Keratinocyte (primary cell): ENCODE measurements at regions not wholly inside any gene's neighbourhood (a gene's known extent, or its start where the extent isn't known, plus 50 kb on each side); places are given as distances from the start of the nearest gene placed in this dataset.

Experiments used
- DNase-seq: peaks from one replicate; pipeline ENCODE4 v3.0.0-alpha.2; 2011; ENCODE audit warnings: low read depth, missing footprints, low spot score
- FAIRE-seq: peaks from 2 replicates; lab custom pipeline; 2011; peaks lifted over from hg19 to GRCh38; lab: Jason Lieb, UNC
- H2AFZ ChIP-seq: 2 replicates; pipeline ENCODE4 v1.6.0; 2012; ENCODE audit warnings: low read length, control low read depth, inconsistent platforms; ENCODE audit not compliant: control insufficient read depth
- H3K27ac ChIP-seq: 2 replicates; pipeline ENCODE4 v1.5.1; 2011; ENCODE audit warnings: low read length; ENCODE audit not compliant: control insufficient read depth, insufficient read depth
- H3K27me3 ChIP-seq: 3 replicates; pipeline ENCODE4 v1.6.0; 2011; ENCODE audit warnings: low read length; ENCODE audit not compliant: control insufficient read depth, insufficient read depth; ENCODE audit errors: extremely low read depth
- H3K36me3 ChIP-seq, 2 experiments: 2 replicates in 1 of 2; 3 replicates in 1 of 2; pipeline ENCODE4 v1.5.1; 2011; ENCODE audit warnings: low read length in 2 of 2, mild to moderate bottlenecking in 1 of 2; ENCODE audit not compliant: control insufficient read depth in 2 of 2, insufficient read depth in 2 of 2; ENCODE audit errors: extremely low read depth in 1 of 2
- H3K4me1 ChIP-seq: 3 replicates; pipeline ENCODE4 v1.5.1; 2011; ENCODE audit warnings: low read length; ENCODE audit not compliant: control insufficient read depth, insufficient read depth; ENCODE audit errors: extremely low read depth
- H3K4me2 ChIP-seq: 3 replicates; pipeline ENCODE4 v1.6.0; 2011; ENCODE audit warnings: low read depth, low read length; ENCODE audit not compliant: control insufficient read depth, insufficient read depth; ENCODE audit errors: extremely low read depth
- H3K4me3 ChIP-seq, 3 experiments: fragments of 200-600 bp in 1 of 3; sonication (generic) in 1 of 3; 2 replicates in 2 of 3; 3 replicates in 1 of 3; pipeline ENCODE4 v1.5.1; 2011 to 2016; ENCODE audit warnings: low read length in 3 of 3, mild to moderate bottlenecking in 3 of 3, control low read depth in 2 of 3, inconsistent platforms in 1 of 3, low read depth in 1 of 3, mixed read lengths in 1 of 3, mixed run types in 1 of 3, moderate library complexity in 1 of 3; ENCODE audit not compliant: control insufficient read depth in 2 of 3, insufficient read depth in 2 of 3; ENCODE audit errors: extremely low read depth in 1 of 3
- H3K79me2 ChIP-seq: 2 replicates; pipeline ENCODE4 v1.6.0; 2012; ENCODE audit warnings: low read length; ENCODE audit not compliant: control insufficient read depth, insufficient read depth
- H3K9ac ChIP-seq: 3 replicates; pipeline ENCODE4 v1.6.0; 2011; ENCODE audit warnings: low read length; ENCODE audit not compliant: control insufficient read depth, insufficient read depth; ENCODE audit errors: extremely low read depth
- H3K9me1 ChIP-seq: 3 replicates; pipeline ENCODE4 v1.6.0; 2011; ENCODE audit warnings: low read length; ENCODE audit not compliant: control insufficient read depth, insufficient read depth; ENCODE audit errors: extremely low read depth
- H3K9me3 ChIP-seq: 2 replicates; pipeline ENCODE4 v1.5.1; 2012; ENCODE audit warnings: low read depth, low read length; ENCODE audit not compliant: control insufficient read depth
- H4K20me1 ChIP-seq: 3 replicates; pipeline ENCODE4 v1.6.0; 2011; ENCODE audit warnings: low read length; ENCODE audit not compliant: control insufficient read depth, insufficient read depth; ENCODE audit errors: extremely low read depth
- CTCF ChIP-seq, 3 experiments: IDR thresholded peaks in 1 of 3; conservative IDR thresholded peaks in 1 of 3; optimal IDR thresholded peaks in 1 of 3; 2 replicates in 2 of 3; 3 replicates in 1 of 3; pipeline versions ENCODE3 to v1.5.1; 2011; ENCODE audit warnings: low read length in 3 of 3, mild to moderate bottlenecking in 3 of 3, moderate library complexity in 2 of 3, control low read depth in 1 of 3, inconsistent platforms in 1 of 3; ENCODE audit not compliant: insufficient read depth in 2 of 3; ENCODE audit errors: extremely low read depth in 1 of 3
- EZH2 ChIP-seq: IDR thresholded peaks from one replicate; pipeline ENCODE4 v1.6.1; 2012; ENCODE audit warnings: inconsistent platforms, mild to moderate bottlenecking, low read length, moderate library complexity
- dilution Hi-C: fragments of 300-500 bp; cut with MboI; formaldehyde crosslinking; loops from one replicate; pipeline ENCODE4 v1.7.0; 2020; ENCODE audit warnings: low sequenced_read_pairs; ENCODE audit not compliant: extremely low pct_ligation_motif_present

- H3K79me2 ChIP-seq: no peaks in the 10 kb centered on the region
- no peak for DNase-seq
- no peak for TF ChIP-seq CTCF (optimal IDR thresholded peaks at IDR 0.05 in 1 of 3, IDR thresholded peaks at IDR 0.05 in 1 of 3, conservative IDR thresholded peaks at IDR 0.05 in 1 of 3; ENCODE audit: extremely low read depth in 1 of 3, insufficient read depth in 2 of 3, low read length in 3 of 3)
- TF ChIP-seq EZH2: no peak
- H3K9me3 ChIP-seq: no peaks in the 10 kb centered on the region
- H3K9ac ChIP-seq: no peak overlapping the region
- H3K27ac ChIP-seq: no peak overlapping the region
- no peaks in the 10 kb centered on the region for H4K20me1 ChIP-seq
- H3K9me1 ChIP-seq: no peaks in the 10 kb centered on the region
- dilution Hi-C loops: no loop called here
- H3K36me3 ChIP-seq: no peaks in the 10 kb centered on the region
- no peak overlapping the region for H3K4me2 ChIP-seq
- H3K27me3 ChIP-seq: no peaks in the 10 kb centered on the region
- no peak overlapping the region for H2AFZ ChIP-seq
- H3K4me3 ChIP-seq: no peak overlapping the region
- FAIRE-seq: no peak
- H3K4me1 ChIP-seq: no peaks in the 10 kb centered on the region
Observed at GRCh38 chr2:78068808-78069207, 546.6 kb upstream of the LRRTM4 start.

DNA sequence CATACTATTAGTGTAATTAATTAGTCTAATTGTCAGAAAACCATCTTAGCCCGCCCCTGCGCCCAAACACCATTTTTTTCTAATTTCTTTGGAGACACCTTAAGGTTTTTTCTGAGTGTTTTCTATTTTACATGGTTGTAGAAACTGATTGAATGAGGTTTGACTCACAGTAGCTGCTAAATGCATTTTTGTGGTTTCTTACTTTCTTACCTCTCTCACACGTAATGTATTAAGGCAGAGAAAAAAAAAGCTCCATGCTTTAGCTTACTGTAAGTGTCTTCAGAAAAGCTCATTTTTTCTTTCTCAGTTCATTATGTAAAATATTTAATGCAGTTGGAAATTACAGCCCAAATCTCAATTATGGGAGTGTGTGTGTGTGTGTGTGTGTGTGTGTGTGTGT, 548.5 kb upstream of the LRRTM4 start:
- H3K79me2 ChIP-seq: no peaks in the 10 kb centered on the region
- H3K27ac ChIP-seq: no peak overlapping the region
- FAIRE-seq (no peak), DNase-seq (no peak)
- no peak overlapping the region for H3K4me2 ChIP-seq
- TF ChIP-seq CTCF (optimal IDR thresholded peaks at IDR 0.05 in 1 of 3, IDR thresholded peaks at IDR 0.05 in 1 of 3, conservative IDR thresholded peaks at IDR 0.05 in 1 of 3; ENCODE audit: extremely low read depth in 1 of 3, insufficient read depth in 2 of 3, low read length in 3 of 3): no peak
- TF ChIP-seq EZH2: no peak
- no peaks in the 10 kb centered on the region for H3K36me3 ChIP-seq
- H3K4me3 ChIP-seq: no peak overlapping the region
- dilution Hi-C loops: no loop called here
- no peaks in the 10 kb centered on the region for H4K20me1 ChIP-seq
- H2AFZ ChIP-seq: no peak overlapping the region
- no peaks in the 10 kb centered on the region for H3K4me1 ChIP-seq
- no peak overlapping the region for H3K9ac ChIP-seq
- H3K9me3 ChIP-seq: no peaks in the 10 kb centered on the region
- H3K27me3 ChIP-seq: no peaks in the 10 kb centered on the region
- no peaks in the 10 kb centered on the region for H3K9me1 ChIP-seq
